WTC11 (cell line): ENCODE measurements at regions not wholly inside any gene's neighbourhood (a gene's known extent, or its start where the extent isn't known, plus 50 kb on each side); places are given as distances from the start of the nearest gene placed in this dataset.

ENCODE experiments used
- ATAC-seq: fragments of 200-7000 bp; cut with Tn5 transposase; 2 replicates; pipeline ENCODE4 v1.10.0; 2021; ENCODE audit warnings: mild to moderate bottlenecking, moderate library complexity
- CTCF ChIA-PET: fragments of 300-600 bp; sonication (Branson Sonifier 250); formaldehyde crosslinking; loops from one replicate; lab custom pipeline; 2021; ENCODE audit warnings: antibody characterized with exemption; lab: Charles Lee
- POLR2A ChIA-PET: fragments of 350-600 bp; sonication (Branson Sonifier 250); formaldehyde crosslinking; loops from one replicate; lab custom pipeline; 2021; ENCODE audit warnings: antibody characterized with exemption; lab: Charles Lee
- DNase-seq: peaks from one replicate; pipeline ENCODE4 v3.0.0; 2021; ENCODE audit warnings: low spot score
- H3K27ac Mint-ChIP-seq: 2 replicates; pipeline ENCODE4 v1.8.0; 2021; ENCODE audit warnings: mixed read lengths
- H3K27me3 Mint-ChIP-seq: 2 replicates; pipeline ENCODE4 v1.8.0; 2021; ENCODE audit warnings: low read depth, mild to moderate bottlenecking, moderate library complexity, mixed read lengths
- H3K36me3 Mint-ChIP-seq: 2 replicates; pipeline ENCODE4 v1.8.0; 2021; ENCODE audit warnings: mixed read lengths
- H3K4me1 Mint-ChIP-seq: 2 replicates; pipeline ENCODE4 v1.8.0; 2022; ENCODE audit warnings: mixed read lengths
- H3K4me3 Mint-ChIP-seq: 2 replicates; pipeline ENCODE4 v1.8.0; 2021; ENCODE audit warnings: mild to moderate bottlenecking, moderate library complexity, mixed read lengths
- H3K9me3 Mint-ChIP-seq: 2 replicates; pipeline ENCODE4 v1.8.0; 2021; ENCODE audit warnings: mixed read lengths
- ATF1 ChIP-seq: sonication (generic); formaldehyde crosslinking; IDR thresholded peaks from 2 replicates; pipeline ENCODE4 v1.8.1; 2023; ENCODE audit warnings: mild to moderate bottlenecking, moderate library complexity, missing genetic modification reagents
- FOXJ3 ChIP-seq: sonication (generic); formaldehyde crosslinking; IDR thresholded peaks from 2 replicates; pipeline ENCODE4 v1.9.0; 2021; ENCODE audit warnings: missing genetic modification reagents, mild to moderate bottlenecking, borderline replicate concordance
- GRHL2 ChIP-seq: fragments of 250-450 bp; sonication (Bioruptor Pico); IDR thresholded peaks from 2 replicates; pipeline ENCODE4 v1.8.0; 2022; ENCODE audit warnings: mild to moderate bottlenecking, moderate library complexity; ENCODE audit not compliant: insufficient replicate concordance, severe bottlenecking
- IRF1 ChIP-seq: sonication (generic); formaldehyde crosslinking; IDR thresholded peaks from 2 replicates; pipeline ENCODE4 v1.8.0; 2023; ENCODE audit warnings: missing genetic modification reagents
- IRF2 ChIP-seq: sonication (generic); formaldehyde crosslinking; IDR thresholded peaks from 2 replicates; pipeline ENCODE4 v1.8.0; 2022; ENCODE audit warnings: low read depth, missing genetic modification reagents, borderline replicate concordance
- NR1H2 ChIP-seq: sonication (generic); formaldehyde crosslinking; IDR thresholded peaks from 2 replicates; pipeline ENCODE4 v1.9.0; 2021; ENCODE audit warnings: mild to moderate bottlenecking, moderate library complexity, missing genetic modification reagents
- PRRX2 ChIP-seq: fragments of 250-450 bp; sonication (Bioruptor Pico); IDR thresholded peaks from 2 replicates; pipeline ENCODE4 v1.8.0; 2021; ENCODE audit warnings: mild to moderate bottlenecking
- SMAD4 ChIP-seq: sonication (generic); formaldehyde crosslinking; IDR thresholded peaks from 2 replicates; pipeline ENCODE4 v1.8.0; 2022; ENCODE audit warnings: mild to moderate bottlenecking, missing genetic modification reagents
- SP1 ChIP-seq: sonication (generic); formaldehyde crosslinking; conservative IDR thresholded peaks from 2 replicates; pipeline ENCODE4 v1.8.1; 2022; ENCODE audit warnings: missing genetic modification reagents
- USF1 ChIP-seq: sonication (generic); formaldehyde crosslinking; IDR thresholded peaks from 2 replicates; pipeline ENCODE4 v1.8.0; 2022; ENCODE audit warnings: mild to moderate bottlenecking, missing genetic modification reagents
- ZNF121 ChIP-seq: sonication (generic); formaldehyde crosslinking; IDR thresholded peaks from 2 replicates; pipeline ENCODE4 v1.8.0; 2023; ENCODE audit warnings: missing genetic modification reagents
- ZNF232 ChIP-seq: sonication (generic); formaldehyde crosslinking; IDR thresholded peaks from 2 replicates; pipeline ENCODE4 v1.8.0; 2022; ENCODE audit warnings: mild to moderate bottlenecking, missing genetic modification reagents
- ZNF423 ChIP-seq: fragments of 250-450 bp; sonication (Bioruptor Pico); IDR thresholded peaks from 2 replicates; pipeline ENCODE4 v2.1.2; 2022; ENCODE audit warnings: mild to moderate bottlenecking, moderate library complexity
- TF ChIP-seq, protein P1 (sequence below): sonication (generic); formaldehyde crosslinking; IDR thresholded peaks from 2 replicates; pipeline ENCODE4 v1.8.1; 2022; ENCODE audit warnings: low read depth, mild to moderate bottlenecking, moderate library complexity, missing genetic modification reagents, borderline replicate concordance
- TF ChIP-seq, protein P2 (sequence below): sonication (generic); formaldehyde crosslinking; IDR thresholded peaks from 2 replicates; pipeline ENCODE4 v1.8.1; 2023; ENCODE audit warnings: mild to moderate bottlenecking, missing genetic modification reagents
- TF ChIP-seq, protein P3 (sequence below): sonication (generic); formaldehyde crosslinking; IDR thresholded peaks from 2 replicates; pipeline ENCODE4 v1.8.1; 2022; ENCODE audit warnings: mild to moderate bottlenecking, missing genetic modification reagents, moderate library complexity, borderline replicate concordance
- TF ChIP-seq, protein P4 (sequence below): sonication (generic); formaldehyde crosslinking; IDR thresholded peaks from 2 replicates; pipeline ENCODE4 v1.8.0; 2022; ENCODE audit warnings: missing genetic modification reagents
- TF ChIP-seq, protein P5 (sequence below): sonication (generic); formaldehyde crosslinking; IDR thresholded peaks from 2 replicates; pipeline ENCODE4 v1.8.1; 2023; ENCODE audit warnings: mild to moderate bottlenecking, moderate library complexity, missing genetic modification reagents

GRCh38 chr13:50509167-50509566 is 334.3 kb downstream of the DLEU7 start:
- POLR2A ChIA-PET, result interaction anchor here (0.7 kb wide), 1 partner anchor 104 kb away, joined by 4 read pairs; no protein-coding TSS in a partner anchor
- H3K27ac Mint-ChIP-seq, result no peak overlapping the region
- no peak overlapping the region for H3K4me3 Mint-ChIP-seq
- TF ChIP-seq IRF2 (CRISPR knock-in tag), result no peak
- no peak for TF ChIP-seq SP1 (CRISPR knock-in tag)
- no peak for TF ChIP-seq ATF1
- TF ChIP-seq, protein P1, sequence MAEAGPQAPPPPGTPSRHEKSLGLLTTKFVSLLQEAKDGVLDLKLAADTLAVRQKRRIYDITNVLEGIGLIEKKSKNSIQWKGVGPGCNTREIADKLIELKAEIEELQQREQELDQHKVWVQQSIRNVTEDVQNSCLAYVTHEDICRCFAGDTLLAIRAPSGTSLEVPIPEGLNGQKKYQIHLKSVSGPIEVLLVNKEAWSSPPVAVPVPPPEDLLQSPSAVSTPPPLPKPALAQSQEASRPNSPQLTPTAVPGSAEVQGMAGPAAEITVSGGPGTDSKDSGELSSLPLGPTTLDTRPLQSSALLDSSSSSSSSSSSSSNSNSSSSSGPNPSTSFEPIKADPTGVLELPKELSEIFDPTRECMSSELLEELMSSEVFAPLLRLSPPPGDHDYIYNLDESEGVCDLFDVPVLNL, result no peak
- no peak for TF ChIP-seq FOXJ3
- TF ChIP-seq, protein P2, sequence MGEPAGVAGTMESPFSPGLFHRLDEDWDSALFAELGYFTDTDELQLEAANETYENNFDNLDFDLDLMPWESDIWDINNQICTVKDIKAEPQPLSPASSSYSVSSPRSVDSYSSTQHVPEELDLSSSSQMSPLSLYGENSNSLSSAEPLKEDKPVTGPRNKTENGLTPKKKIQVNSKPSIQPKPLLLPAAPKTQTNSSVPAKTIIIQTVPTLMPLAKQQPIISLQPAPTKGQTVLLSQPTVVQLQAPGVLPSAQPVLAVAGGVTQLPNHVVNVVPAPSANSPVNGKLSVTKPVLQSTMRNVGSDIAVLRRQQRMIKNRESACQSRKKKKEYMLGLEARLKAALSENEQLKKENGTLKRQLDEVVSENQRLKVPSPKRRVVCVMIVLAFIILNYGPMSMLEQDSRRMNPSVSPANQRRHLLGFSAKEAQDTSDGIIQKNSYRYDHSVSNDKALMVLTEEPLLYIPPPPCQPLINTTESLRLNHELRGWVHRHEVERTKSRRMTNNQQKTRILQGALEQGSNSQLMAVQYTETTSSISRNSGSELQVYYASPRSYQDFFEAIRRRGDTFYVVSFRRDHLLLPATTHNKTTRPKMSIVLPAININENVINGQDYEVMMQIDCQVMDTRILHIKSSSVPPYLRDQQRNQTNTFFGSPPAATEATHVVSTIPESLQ (CRISPR knock-in tag), result no peak
- TF ChIP-seq, protein P3, sequence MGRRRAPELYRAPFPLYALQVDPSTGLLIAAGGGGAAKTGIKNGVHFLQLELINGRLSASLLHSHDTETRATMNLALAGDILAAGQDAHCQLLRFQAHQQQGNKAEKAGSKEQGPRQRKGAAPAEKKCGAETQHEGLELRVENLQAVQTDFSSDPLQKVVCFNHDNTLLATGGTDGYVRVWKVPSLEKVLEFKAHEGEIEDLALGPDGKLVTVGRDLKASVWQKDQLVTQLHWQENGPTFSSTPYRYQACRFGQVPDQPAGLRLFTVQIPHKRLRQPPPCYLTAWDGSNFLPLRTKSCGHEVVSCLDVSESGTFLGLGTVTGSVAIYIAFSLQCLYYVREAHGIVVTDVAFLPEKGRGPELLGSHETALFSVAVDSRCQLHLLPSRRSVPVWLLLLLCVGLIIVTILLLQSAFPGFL (CRISPR knock-in tag), result no peak
- TF ChIP-seq, protein P4, sequence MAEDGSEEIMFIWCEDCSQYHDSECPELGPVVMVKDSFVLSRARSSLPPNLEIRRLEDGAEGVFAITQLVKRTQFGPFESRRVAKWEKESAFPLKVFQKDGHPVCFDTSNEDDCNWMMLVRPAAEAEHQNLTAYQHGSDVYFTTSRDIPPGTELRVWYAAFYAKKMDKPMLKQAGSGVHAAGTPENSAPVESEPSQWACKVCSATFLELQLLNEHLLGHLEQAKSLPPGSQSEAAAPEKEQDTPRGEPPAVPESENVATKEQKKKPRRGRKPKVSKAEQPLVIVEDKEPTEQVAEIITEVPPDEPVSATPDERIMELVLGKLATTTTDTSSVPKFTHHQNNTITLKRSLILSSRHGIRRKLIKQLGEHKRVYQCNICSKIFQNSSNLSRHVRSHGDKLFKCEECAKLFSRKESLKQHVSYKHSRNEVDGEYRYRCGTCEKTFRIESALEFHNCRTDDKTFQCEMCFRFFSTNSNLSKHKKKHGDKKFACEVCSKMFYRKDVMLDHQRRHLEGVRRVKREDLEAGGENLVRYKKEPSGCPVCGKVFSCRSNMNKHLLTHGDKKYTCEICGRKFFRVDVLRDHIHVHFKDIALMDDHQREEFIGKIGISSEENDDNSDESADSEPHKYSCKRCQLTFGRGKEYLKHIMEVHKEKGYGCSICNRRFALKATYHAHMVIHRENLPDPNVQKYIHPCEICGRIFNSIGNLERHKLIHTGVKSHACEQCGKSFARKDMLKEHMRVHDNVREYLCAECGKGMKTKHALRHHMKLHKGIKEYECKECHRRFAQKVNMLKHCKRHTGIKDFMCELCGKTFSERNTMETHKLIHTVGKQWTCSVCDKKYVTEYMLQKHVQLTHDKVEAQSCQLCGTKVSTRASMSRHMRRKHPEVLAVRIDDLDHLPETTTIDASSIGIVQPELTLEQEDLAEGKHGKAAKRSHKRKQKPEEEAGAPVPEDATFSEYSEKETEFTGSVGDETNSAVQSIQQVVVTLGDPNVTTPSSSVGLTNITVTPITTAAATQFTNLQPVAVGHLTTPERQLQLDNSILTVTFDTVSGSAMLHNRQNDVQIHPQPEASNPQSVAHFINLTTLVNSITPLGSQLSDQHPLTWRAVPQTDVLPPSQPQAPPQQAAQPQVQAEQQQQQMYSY (CRISPR knock-in tag), result no peak
- TF ChIP-seq NR1H2 (CRISPR knock-in tag), result no peak
- TF ChIP-seq GRHL2 (CRISPR knock-in tag), result no peak
- no peak for TF ChIP-seq PRRX2
- no peak for TF ChIP-seq USF1 (CRISPR knock-in tag)
- TF ChIP-seq SMAD4 (CRISPR knock-in tag), result no peak
- TF ChIP-seq ZNF232 (CRISPR knock-in tag), result no peak
- TF ChIP-seq ZNF423 (CRISPR knock-in tag), result no peak
- TF ChIP-seq, protein P5, sequence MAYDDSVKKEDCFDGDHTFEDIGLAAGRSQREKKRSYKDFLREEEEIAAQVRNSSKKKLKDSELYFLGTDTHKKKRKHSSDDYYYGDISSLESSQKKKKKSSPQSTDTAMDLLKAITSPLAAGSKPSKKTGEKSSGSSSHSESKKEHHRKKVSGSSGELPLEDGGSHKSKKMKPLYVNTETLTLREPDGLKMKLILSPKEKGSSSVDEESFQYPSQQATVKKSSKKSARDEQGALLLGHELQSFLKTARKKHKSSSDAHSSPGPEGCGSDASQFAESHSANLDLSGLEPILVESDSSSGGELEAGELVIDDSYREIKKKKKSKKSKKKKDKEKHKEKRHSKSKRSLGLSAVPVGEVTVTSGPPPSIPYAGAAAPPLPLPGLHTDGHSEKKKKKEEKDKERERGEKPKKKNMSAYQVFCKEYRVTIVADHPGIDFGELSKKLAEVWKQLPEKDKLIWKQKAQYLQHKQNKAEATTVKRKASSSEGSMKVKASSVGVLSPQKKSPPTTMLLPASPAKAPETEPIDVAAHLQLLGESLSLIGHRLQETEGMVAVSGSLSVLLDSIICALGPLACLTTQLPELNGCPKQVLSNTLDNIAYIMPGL (CRISPR knock-in tag), result no peak
- TF ChIP-seq IRF1 (CRISPR knock-in tag), result no peak
- TF ChIP-seq ZNF121 (CRISPR knock-in tag), result no peak
- H3K9me3 Mint-ChIP-seq, result peaks cover 16% of the 10 kb centered on the region
- peaks cover 21% of the 10 kb centered on the region for H3K36me3 Mint-ChIP-seq
- CTCF ChIA-PET, result interaction anchor here (1.7 kb wide), 1 partner anchor 533 kb away, joined by 3 read pairs; no protein-coding TSS in a partner anchor
- no peaks in the 10 kb centered on the region; the same call in 1 of the 2 replicates for H3K4me1 Mint-ChIP-seq
- ATAC-seq, result no peak
- no peak for DNase-seq
- H3K27me3 Mint-ChIP-seq, result no peaks in the 10 kb centered on the region; the same call in 1 of the 2 replicates
